Heart left ventricle (tissue), 16 donors: ENCODE measurements at regions not wholly inside any gene's neighbourhood (a gene's known extent, or its start where the extent isn't known, plus 50 kb on each side); places are given as distances from the start of the nearest gene placed in this dataset.

Experiments used
- ATAC-seq, 4 donors: fragments of 200-7000 bp; cut with Tn5 transposase; one replicate each; pipeline ENCODE4 v1.9.1; 2020 to 2022; ENCODE audit warnings: moderate library complexity in 4 of 4, mild to moderate bottlenecking in 3 of 4, moderate number of reproducible peaks in 1 of 4
- DNase-seq, 5 donors: peaks; one replicate each; pipeline ENCODE4 v3.0.0-alpha.2; 2020
- H3K27ac ChIP-seq, 12 donors: fragments of 200-600 bp; sonication (generic) in 4 of 12; one replicate each; pipeline versions ENCODE4 v1.5.0 to v1.8.0; 2016 to 2022; ENCODE audit warnings: mild to moderate bottlenecking in 2 of 12
- H3K27me3 ChIP-seq, 9 donors: fragments of 200-600 bp; sonication (generic) in 2 of 9; one replicate each; pipeline versions ENCODE4 v1.5.1 to v1.8.0; 2016 to 2022; ENCODE audit warnings: mild to moderate bottlenecking in 3 of 9
- H3K36me3 ChIP-seq, 9 donors: fragments of 200-600 bp; sonication (generic) in 2 of 9; one replicate each; pipeline versions ENCODE4 v1.5.0 to v1.8.0; 2018 to 2022; ENCODE audit warnings: mild to moderate bottlenecking in 2 of 9
- H3K4me1 ChIP-seq, 12 donors: fragments of 200-600 bp; sonication (generic) in 4 of 12; one replicate each; pipeline versions ENCODE4 v1.5.0 to v1.8.0; 2016 to 2022; ENCODE audit warnings: mild to moderate bottlenecking in 3 of 12
- H3K4me3 ChIP-seq, 12 donors: fragments of 200-600 bp; sonication (generic) in 4 of 12; one replicate each; pipeline versions ENCODE4 v1.5.0 to v1.8.0; 2017 to 2022; ENCODE audit warnings: mild to moderate bottlenecking in 9 of 12, moderate library complexity in 4 of 12
- H3K9me3 ChIP-seq, 12 donors: fragments of 200-600 bp; sonication (generic) in 4 of 12; one replicate each; pipeline versions ENCODE4 v1.5.0 to v1.8.0; 2016 to 2022; ENCODE audit warnings: mild to moderate bottlenecking in 1 of 12
- POLR2A ChIP-seq, 2 donors: fragments of 450-650 bp; IDR thresholded peaks; one replicate each; pipeline ENCODE4 v1.6.1; 2017; ENCODE audit warnings: antibody characterized with exemption in 2 of 2, mild to moderate bottlenecking in 2 of 2, moderate library complexity in 2 of 2
- WGBS, 4 donors: extraction: QIAGEN DNeasy Blood & Tissue Kit in 2 of 4; methylation state at CpG; one replicate each; pipeline versions ENCODE4 v1.1.5 to v1.1.7; 2013 to 2018; 5-methylcytosine and 5-hydroxymethylcytosine counted together
- intact Hi-C, 10 donors: fragments of 100-400 bp; cut with DNase I; formaldehyde crosslinking; loops; one replicate each; pipeline versions ENCODE4 v1.11.1 to v1.14.2; 2022
- TF ChIP-seq, protein P1 (sequence below), 12 donors: fragments of 200-600 bp; sonication (generic) in 4 of 12; IDR thresholded peaks; one replicate each; pipeline versions ENCODE4 v1.5.0 to v1.8.0; 2018 to 2022; ENCODE audit warnings: antibody characterized with exemption in 12 of 12, mild to moderate bottlenecking in 5 of 12
- donor health status: ischemic (EF 13 %, LVEDD 7.1; RV severe dilation, severe dysfunction).
- donor health status: healthy with polysubstance abuse.
- donor health status: DM: no; HTN: yes; CAD: no.
- donor health status: DM: no; HTN: no; CAD: no.
- donor health status: ischemic (EF 25% LVEDD 6.9; RV normal size, moderate dysfunction).
- donor health status: ischemic (EF 25% LVEDD 5.7; RV mildly dilated, moderate dysfunction).
- donor health status: healthy.
- donor health status: DM: yes; HTN: yes; CAD: no.
- donor health status: ischemic (EF 35%, LVEDD 5.7; RV mildly dilated, moderate dysfunction).
- donor health status: nonischemic (EF 11% LVEDD 7.7; RV severe dilation, severe dysfunction).
- donor health status: DM: yes; HTN: yes; CAD: no.
- donor health status: PGD.
- donor health status: ischemic (EF 29% LVEDD 5.4; RV normal size, mild dysfunction).
- donor health status: nonischemic (EF 23%, LVEDD 6.1; RV moderate dilation, normal function).

DNA sequence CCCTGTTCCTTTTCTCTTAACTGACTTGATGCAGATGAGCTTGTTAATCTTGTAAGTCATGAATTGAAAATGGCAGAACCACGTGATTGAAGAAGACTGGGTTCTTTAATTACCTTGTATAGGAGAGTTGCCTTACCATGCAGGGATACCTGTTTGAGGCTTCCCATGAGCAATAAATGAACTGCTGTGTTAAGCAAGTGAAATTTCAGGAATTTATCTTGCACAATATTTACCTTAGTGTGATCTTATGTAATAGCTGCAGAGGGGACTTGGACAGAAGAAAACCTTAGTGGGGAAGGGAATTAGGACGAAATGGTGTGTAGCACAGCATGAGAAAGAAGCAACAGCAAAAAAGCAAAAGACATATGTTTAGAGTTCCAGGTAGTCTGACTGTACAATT is 384.0 kb upstream of the TMEFF2 start:
- H3K9me3 ChIP-seq = peaks cover 0 to 4% (median 0%) of the 10 kb centered on the region in 12 donors
- no peaks in the 10 kb centered on the region for H3K27me3 ChIP-seq
- TF ChIP-seq, protein P1, sequence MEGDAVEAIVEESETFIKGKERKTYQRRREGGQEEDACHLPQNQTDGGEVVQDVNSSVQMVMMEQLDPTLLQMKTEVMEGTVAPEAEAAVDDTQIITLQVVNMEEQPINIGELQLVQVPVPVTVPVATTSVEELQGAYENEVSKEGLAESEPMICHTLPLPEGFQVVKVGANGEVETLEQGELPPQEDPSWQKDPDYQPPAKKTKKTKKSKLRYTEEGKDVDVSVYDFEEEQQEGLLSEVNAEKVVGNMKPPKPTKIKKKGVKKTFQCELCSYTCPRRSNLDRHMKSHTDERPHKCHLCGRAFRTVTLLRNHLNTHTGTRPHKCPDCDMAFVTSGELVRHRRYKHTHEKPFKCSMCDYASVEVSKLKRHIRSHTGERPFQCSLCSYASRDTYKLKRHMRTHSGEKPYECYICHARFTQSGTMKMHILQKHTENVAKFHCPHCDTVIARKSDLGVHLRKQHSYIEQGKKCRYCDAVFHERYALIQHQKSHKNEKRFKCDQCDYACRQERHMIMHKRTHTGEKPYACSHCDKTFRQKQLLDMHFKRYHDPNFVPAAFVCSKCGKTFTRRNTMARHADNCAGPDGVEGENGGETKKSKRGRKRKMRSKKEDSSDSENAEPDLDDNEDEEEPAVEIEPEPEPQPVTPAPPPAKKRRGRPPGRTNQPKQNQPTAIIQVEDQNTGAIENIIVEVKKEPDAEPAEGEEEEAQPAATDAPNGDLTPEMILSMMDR (IDR thresholded peaks at IDR 0.05) = no peak
- TF ChIP-seq POLR2A (IDR thresholded peaks at IDR 0.05) = no peak
- no peak overlapping the region for H3K27ac ChIP-seq
- H3K4me1 ChIP-seq = no peaks in the 10 kb centered on the region
- 59 to 76% (median 65%) methylated on average over 2 of the region's 2 CpGs for WGBS, 4 donors
- ATAC-seq (no peak), DNase-seq (no peak)
- no peak overlapping the region for H3K4me3 ChIP-seq
- no peaks in the 10 kb centered on the region for H3K36me3 ChIP-seq
- intact Hi-C loops = no loop called here

DNA sequence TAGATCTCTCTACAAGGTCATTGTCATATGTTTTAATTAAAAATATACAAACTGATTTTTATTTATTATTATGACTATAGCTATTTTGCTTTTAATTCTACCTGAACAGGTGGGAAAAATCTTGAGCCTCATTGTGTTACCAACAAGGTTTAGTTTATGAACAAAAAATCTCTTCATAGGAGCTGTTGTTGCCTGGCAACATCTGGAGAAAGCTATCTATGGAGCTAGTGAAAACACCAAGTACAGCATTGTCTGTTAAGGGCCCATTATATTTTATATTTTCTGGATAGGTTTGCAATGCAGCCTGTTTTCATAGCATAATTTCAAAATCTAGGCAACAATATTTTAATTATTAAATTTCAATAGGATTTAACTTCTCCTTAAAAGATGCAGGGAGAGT is 383.0 kb upstream of the TMEFF2 start:
- Histone ChIP-seq H3K27me3 (no peaks in the 10 kb centered on the region), H3K27ac (no peak overlapping the region), H3K36me3 (no peaks in the 10 kb centered on the region), H3K9me3 (peaks cover 0 to 4% (median 0%) of the 10 kb centered on the region in 12 donors), H3K4me3 (no peak overlapping the region), H3K4me1 (no peaks in the 10 kb centered on the region)
- intact Hi-C loops = no loop called here
- TF ChIP-seq POLR2A (IDR thresholded peaks at IDR 0.05) = no peak
- TF ChIP-seq, protein P1 (IDR thresholded peaks at IDR 0.05) = no peak
- no peak for ATAC-seq
- no peak for DNase-seq

DNA sequence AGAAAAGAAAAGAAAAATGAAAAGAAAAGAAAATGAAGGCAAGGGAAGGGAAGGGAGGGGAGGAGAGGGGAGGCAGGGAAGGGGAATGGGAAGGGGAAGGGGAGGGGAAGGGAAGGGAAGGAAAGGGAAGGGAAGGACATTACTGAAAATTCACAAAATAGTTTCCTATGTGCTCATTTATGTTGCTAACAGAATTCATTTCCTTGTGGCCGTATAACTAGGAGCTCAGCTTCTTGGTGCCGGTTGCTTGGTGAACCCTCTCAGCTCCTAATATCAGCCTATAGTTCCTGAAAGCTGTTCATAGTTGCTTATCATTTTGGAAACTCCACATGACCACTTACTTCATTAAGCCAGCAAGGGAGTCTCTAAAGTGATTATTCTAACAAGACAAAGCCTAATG is 379.8 kb upstream of the TMEFF2 start:
- TF ChIP-seq, protein P1 (IDR thresholded peaks at IDR 0.05) = no peak
- no peak for TF ChIP-seq POLR2A (IDR thresholded peaks at IDR 0.05)
- Histone ChIP-seq H3K9me3 (peaks cover 0 to 4% (median 0%) of the 10 kb centered on the region in 12 donors), H3K4me1 (no peaks in the 10 kb centered on the region), H3K4me3 (no peak overlapping the region), H3K27me3 (no peaks in the 10 kb centered on the region), H3K36me3 (no peaks in the 10 kb centered on the region), H3K27ac (no peak overlapping the region)
- ATAC-seq = no peak
- intact Hi-C loops = no loop called here
- WGBS, 4 donors = 63 to 84% (median 74%) methylated on average over 2 of the region's 2 CpGs
- DNase-seq = no peak

DNA sequence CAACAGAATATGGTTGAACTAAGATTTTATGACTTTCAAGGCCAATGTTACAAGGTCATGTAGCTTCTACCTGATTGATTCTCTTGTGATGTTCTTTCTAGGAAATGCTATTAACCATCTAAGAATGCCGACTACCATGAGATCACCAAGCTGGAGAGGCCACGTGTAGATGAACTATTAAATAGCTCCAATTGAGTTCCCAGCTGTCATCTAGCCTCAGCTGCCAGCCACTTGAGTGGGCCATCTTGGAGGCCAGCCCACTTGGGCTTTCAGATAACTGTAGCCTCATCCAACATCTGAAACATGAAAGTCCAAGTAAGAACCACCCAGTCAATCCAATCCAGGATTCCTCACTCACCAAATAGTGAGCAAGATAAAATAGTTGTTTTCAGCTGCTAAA is 376.9 kb upstream of the TMEFF2 start:
- intact Hi-C loops = no loop called here
- DNase-seq (peak in 1 of 5 donors; percentile 10), ATAC-seq (no peak)
- no peaks in the 10 kb centered on the region for H3K4me1 ChIP-seq
- WGBS, 4 donors = 34 to 51% (median 46%) methylated on average over 2 of the region's 2 CpGs
- no peaks in the 10 kb centered on the region for H3K9me3 ChIP-seq
- TF ChIP-seq POLR2A (IDR thresholded peaks at IDR 0.05) = no peak
- TF ChIP-seq, protein P1 (IDR thresholded peaks at IDR 0.05) = no peak
- H3K4me3 ChIP-seq = no peak overlapping the region
- no peak overlapping the region for H3K27ac ChIP-seq
- H3K27me3 ChIP-seq = no peaks in the 10 kb centered on the region
- H3K36me3 ChIP-seq = no peaks in the 10 kb centered on the region
